ENCODE measurements at regions not wholly inside any gene's neighbourhood (a gene's known extent, or its start where the extent isn't known, plus 50 kb on each side); places are given as distances from the start of the nearest gene placed in this dataset.

- TF ChIP-seq CTCF (IDR thresholded peaks at IDR 0.05 in 8 of 11, conservative IDR thresholded peaks at IDR 0.05 in 3 of 11): no peak
- no peak for TF ChIP-seq POLR2A (IDR thresholded peaks at IDR 0.05)
- no peak for TF ChIP-seq POLR2AphosphoS5 (IDR thresholded peaks at IDR 0.05)
Measured at GRCh38 chr1:94693029-94693428, 127.1 kb upstream of the SLC44A3 start.

Measured in spleen (tissue), 7 donors.